ENCODE measurements at regions not wholly inside any gene's neighbourhood (a gene's known extent, or its start where the extent isn't known, plus 50 kb on each side); places are given as distances from the start of the nearest gene placed in this dataset.

- Histone ChIP-seq H3K27me3 (replicated peaks) (no peaks in the 10 kb centered on the region), H3K4me1 (replicated peaks) (no peaks in the 10 kb centered on the region), H3K4me3 (no peak overlapping the region), H3K9me3 (replicated peaks) (no peaks in the 10 kb centered on the region), H3K36me3 (no peaks in the 10 kb centered on the region), H3K27ac (no peak overlapping the region)
- no peak for DNase-seq (ENCODE audit: low read depth in 1 of 2, low spot score in 2 of 2)
Observed at GRCh38 chr19:31817971-31818797, 468.9 kb upstream of the TSHZ3 start.

- Histone ChIP-seq H3K36me3 (no peaks in the 10 kb centered on the region), H3K4me1 (replicated peaks) (no peaks in the 10 kb centered on the region), H3K27me3 (replicated peaks) (no peaks in the 10 kb centered on the region), H3K4me3 (no peak overlapping the region), H3K27ac (no peak overlapping the region), H3K9me3 (replicated peaks) (no peaks in the 10 kb centered on the region)
- DNase-seq (ENCODE audit: low read depth in 1 of 2, low spot score in 2 of 2) = no peak
Observed at GRCh38 chr19:31818798-31819105, 469.5 kb upstream of the TSHZ3 start.

- no peaks in the 10 kb centered on the region for H3K4me1 ChIP-seq (replicated peaks)
- DNase-seq (ENCODE audit: low read depth in 1 of 2, low spot score in 2 of 2) = no peak
- H3K4me3 ChIP-seq = no peak overlapping the region
- H3K27ac ChIP-seq = no peak overlapping the region
- no peaks in the 10 kb centered on the region for H3K36me3 ChIP-seq
- no peaks in the 10 kb centered on the region for H3K27me3 ChIP-seq (replicated peaks)
- no peaks in the 10 kb centered on the region for H3K9me3 ChIP-seq (replicated peaks)
Observed at GRCh38 chr19:31819837-31820236, 470.6 kb upstream of the TSHZ3 start.

GRCh38 chr19:31821346-31821745 lies 472.1 kb upstream of the TSHZ3 start:
- H3K9me3 ChIP-seq (replicated peaks) = no peaks in the 10 kb centered on the region
- no peak overlapping the region for H3K4me3 ChIP-seq
- no peak for DNase-seq (ENCODE audit: low read depth in 1 of 2, low spot score in 2 of 2)
- H3K4me1 ChIP-seq (replicated peaks) = no peaks in the 10 kb centered on the region
- no peaks in the 10 kb centered on the region for H3K36me3 ChIP-seq
- H3K27ac ChIP-seq = no peak overlapping the region
- H3K27me3 ChIP-seq (replicated peaks) = no peaks in the 10 kb centered on the region

- H3K4me1 ChIP-seq (replicated peaks) = no peaks in the 10 kb centered on the region
Observed at GRCh38 chr19:31825134-31826094, 476.2 kb upstream of the TSHZ3 start.

GRCh38 chr19:31826325-31826724 lies 477.1 kb upstream of the TSHZ3 start:
- Histone ChIP-seq H3K4me1 (replicated peaks) (no peaks in the 10 kb centered on the region), H3K36me3 (no peaks in the 10 kb centered on the region), H3K9me3 (replicated peaks) (no peaks in the 10 kb centered on the region), H3K27ac (no peak overlapping the region), H3K27me3 (replicated peaks) (no peaks in the 10 kb centered on the region), H3K4me3 (no peak overlapping the region)
- no peak for DNase-seq (ENCODE audit: low read depth in 1 of 2, low spot score in 2 of 2)

More at GRCh38 chr19:31825134-31826094, 476.2 kb upstream of the TSHZ3 start:
- Histone ChIP-seq H3K9me3 (replicated peaks) (no peaks in the 10 kb centered on the region), H3K4me3 (no peak overlapping the region), H3K27ac (no peak overlapping the region), H3K36me3 (no peaks in the 10 kb centered on the region), H3K27me3 (replicated peaks) (no peaks in the 10 kb centered on the region)
- DNase-seq (ENCODE audit: low read depth in 1 of 2, low spot score in 2 of 2) = no peak

- Histone ChIP-seq H3K36me3 (no peaks in the 10 kb centered on the region), H3K4me1 (replicated peaks) (no peaks in the 10 kb centered on the region), H3K9me3 (replicated peaks) (0 out of 2 replicates have a peak, but pooled peaks cover 3% of the 10 kb centered on the region), H3K4me3 (no peak overlapping the region), H3K27me3 (replicated peaks) (no peaks in the 10 kb centered on the region), H3K27ac (no peak overlapping the region)
- no peak for DNase-seq (ENCODE audit: low read depth in 1 of 2, low spot score in 2 of 2)
Observed at GRCh38 chr19:31831421-31832175, 482.4 kb upstream of the TSHZ3 start.

- Histone ChIP-seq H3K36me3 (no peaks in the 10 kb centered on the region), H3K4me3 (no peak overlapping the region), H3K27me3 (replicated peaks) (no peaks in the 10 kb centered on the region), H3K27ac (no peak overlapping the region), H3K4me1 (replicated peaks) (no peaks in the 10 kb centered on the region), H3K9me3 (replicated peaks) (0 out of 2 replicates have a peak, but pooled peaks cover 3% of the 10 kb centered on the region)
- DNase-seq (ENCODE audit: low read depth in 1 of 2, low spot score in 2 of 2) = no peak
Observed at GRCh38 chr19:31832176-31832548, 482.9 kb upstream of the TSHZ3 start.

GRCh38 chr19:31834070-31834469 lies 484.8 kb upstream of the TSHZ3 start:
- Histone ChIP-seq H3K36me3 (no peaks in the 10 kb centered on the region), H3K4me3 (no peak overlapping the region), H3K9me3 (replicated peaks) (0 out of 2 replicates have a peak, but pooled peaks cover 3% of the 10 kb centered on the region), H3K27ac (no peak overlapping the region), H3K4me1 (replicated peaks) (no peaks in the 10 kb centered on the region), H3K27me3 (replicated peaks) (no peaks in the 10 kb centered on the region; the same call in 1 of the 2 replicates)
- DNase-seq (ENCODE audit: low read depth in 1 of 2, low spot score in 2 of 2) = no peak

GRCh38 chr19:31838163-31838815 lies 489.1 kb upstream of the TSHZ3 start:
- Histone ChIP-seq H3K36me3 (no peaks in the 10 kb centered on the region), H3K27me3 (replicated peaks) (no peaks in the 10 kb centered on the region; the same call in 1 of the 2 replicates)

GRCh38 chr19:31840371-31840770 lies 491.1 kb upstream of the TSHZ3 start:
- Histone ChIP-seq H3K27ac (no peak overlapping the region), H3K27me3 (replicated peaks) (no peaks in the 10 kb centered on the region; the same call in 1 of the 2 replicates), H3K36me3 (no peaks in the 10 kb centered on the region), H3K4me3 (no peak overlapping the region), H3K4me1 (replicated peaks) (no peaks in the 10 kb centered on the region), H3K9me3 (replicated peaks) (peaks cover 2% of the 10 kb centered on the region; the same call in 1 of the 2 replicates)
- DNase-seq (ENCODE audit: low read depth in 1 of 2, low spot score in 2 of 2) = no peak

More at GRCh38 chr19:31838163-31838815, 489.1 kb upstream of the TSHZ3 start:
- peak in 1 of 2 experiments; percentile 4 for DNase-seq (ENCODE audit: low read depth in 1 of 2, low spot score in 2 of 2)
- Histone ChIP-seq H3K4me1 (replicated peaks) (no peaks in the 10 kb centered on the region), H3K9me3 (replicated peaks) (peaks cover 5% of the 10 kb centered on the region; the same call in 1 of the 2 replicates), H3K4me3 (no peak overlapping the region), H3K27ac (no peak overlapping the region)

GRCh38 chr19:31841755-31842154 lies 492.5 kb upstream of the TSHZ3 start:
- Histone ChIP-seq H3K4me3 (no peak overlapping the region), H3K4me1 (replicated peaks) (no peaks in the 10 kb centered on the region), H3K27me3 (replicated peaks) (no peaks in the 10 kb centered on the region; the same call in 1 of the 2 replicates), H3K9me3 (replicated peaks) (peaks cover 2% of the 10 kb centered on the region; the same call in 1 of the 2 replicates), H3K27ac (no peak overlapping the region), H3K36me3 (no peaks in the 10 kb centered on the region)
- no peak for DNase-seq (ENCODE audit: low read depth in 1 of 2, low spot score in 2 of 2)

GRCh38 chr19:31863122-31863521 lies 482.3 kb upstream of the ZNF507 start:
- no peaks in the 10 kb centered on the region for H3K27me3 ChIP-seq (replicated peaks)
- H3K4me1 ChIP-seq (replicated peaks) = no peaks in the 10 kb centered on the region
- no peak overlapping the region for H3K27ac ChIP-seq
- no peak for DNase-seq (ENCODE audit: low read depth in 1 of 2, low spot score in 2 of 2)
- no peaks in the 10 kb centered on the region for H3K36me3 ChIP-seq
- H3K9me3 ChIP-seq (replicated peaks) = peaks cover 3% of the 10 kb centered on the region; the same call in 1 of the 2 replicates
- H3K4me3 ChIP-seq = no peak overlapping the region
